ENCODE measurements at regions not wholly inside any gene's neighbourhood (a gene's known extent, or its start where the extent isn't known, plus 50 kb on each side); places are given as distances from the start of the nearest gene placed in this dataset.

DNA sequence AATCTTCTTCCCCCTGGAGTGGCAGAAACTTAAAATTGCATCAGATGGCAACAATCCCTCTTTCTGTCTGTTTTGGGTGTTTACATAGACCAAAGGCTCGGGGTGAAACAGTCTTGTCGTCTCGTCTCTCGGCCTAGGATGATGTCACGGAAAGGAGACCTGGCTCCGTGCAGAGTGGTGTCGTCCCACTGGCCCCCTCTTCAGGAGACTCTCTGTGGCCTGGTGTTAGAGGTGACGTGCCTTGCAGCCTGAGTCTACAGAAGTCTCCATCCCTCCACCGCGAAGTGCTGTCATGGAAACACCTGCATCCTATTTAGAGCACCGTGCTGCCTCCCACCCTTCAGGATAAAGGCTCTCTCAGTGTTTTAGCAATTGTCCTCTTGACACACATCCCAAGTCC, 409.7 kb downstream of the IRX1 start:
- DNase-seq (ENCODE audit: low read depth, low spot score), result no peak
- H3K27ac Mint-ChIP-seq (ENCODE audit: unreplicated experiment), result peak overlapping the region; percentile 1
- no peaks in the 10 kb centered on the region for H3K9me3 Mint-ChIP-seq
- H3K36me3 Mint-ChIP-seq (ENCODE audit: low read depth), result no peaks in the 10 kb centered on the region
- H3K27me3 Mint-ChIP-seq (ENCODE audit: low read depth), result no peaks in the 10 kb centered on the region
- peaks cover 4% of the 10 kb centered on the region for H3K4me1 Mint-ChIP-seq
- TF ChIP-seq, protein P1, sequence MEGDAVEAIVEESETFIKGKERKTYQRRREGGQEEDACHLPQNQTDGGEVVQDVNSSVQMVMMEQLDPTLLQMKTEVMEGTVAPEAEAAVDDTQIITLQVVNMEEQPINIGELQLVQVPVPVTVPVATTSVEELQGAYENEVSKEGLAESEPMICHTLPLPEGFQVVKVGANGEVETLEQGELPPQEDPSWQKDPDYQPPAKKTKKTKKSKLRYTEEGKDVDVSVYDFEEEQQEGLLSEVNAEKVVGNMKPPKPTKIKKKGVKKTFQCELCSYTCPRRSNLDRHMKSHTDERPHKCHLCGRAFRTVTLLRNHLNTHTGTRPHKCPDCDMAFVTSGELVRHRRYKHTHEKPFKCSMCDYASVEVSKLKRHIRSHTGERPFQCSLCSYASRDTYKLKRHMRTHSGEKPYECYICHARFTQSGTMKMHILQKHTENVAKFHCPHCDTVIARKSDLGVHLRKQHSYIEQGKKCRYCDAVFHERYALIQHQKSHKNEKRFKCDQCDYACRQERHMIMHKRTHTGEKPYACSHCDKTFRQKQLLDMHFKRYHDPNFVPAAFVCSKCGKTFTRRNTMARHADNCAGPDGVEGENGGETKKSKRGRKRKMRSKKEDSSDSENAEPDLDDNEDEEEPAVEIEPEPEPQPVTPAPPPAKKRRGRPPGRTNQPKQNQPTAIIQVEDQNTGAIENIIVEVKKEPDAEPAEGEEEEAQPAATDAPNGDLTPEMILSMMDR (conservative IDR thresholded peaks at IDR 0.05), result no peak
- no peak overlapping the region for H3K4me3 Mint-ChIP-seq

DNA sequence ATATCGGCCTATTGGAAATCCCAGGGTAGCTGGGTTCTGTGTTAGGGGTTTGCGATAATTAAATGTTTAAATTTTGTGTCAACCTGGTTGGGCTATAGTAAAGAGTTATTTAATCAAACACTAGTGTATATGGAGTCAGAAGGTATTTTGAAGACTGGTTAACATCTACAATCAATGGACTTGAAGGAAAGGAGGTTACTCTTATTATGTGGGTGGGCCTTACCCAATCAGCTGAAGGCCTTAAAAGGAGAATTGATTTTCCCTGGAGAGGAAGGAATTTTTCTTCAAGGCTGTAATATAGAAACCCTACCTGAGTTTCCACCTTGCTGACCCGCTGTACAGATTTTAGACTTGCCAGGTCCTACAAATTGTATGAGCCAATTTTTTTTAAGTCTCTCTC, 411.4 kb downstream of the IRX1 start:
- TF ChIP-seq, protein P1 (conservative IDR thresholded peaks at IDR 0.05), result no peak
- no peaks in the 10 kb centered on the region for H3K4me1 Mint-ChIP-seq
- no peak overlapping the region for H3K4me3 Mint-ChIP-seq
- no peak overlapping the region for H3K27ac Mint-ChIP-seq (ENCODE audit: unreplicated experiment)
- DNase-seq (ENCODE audit: low read depth, low spot score), result no peak
- no peaks in the 10 kb centered on the region for H3K27me3 Mint-ChIP-seq (ENCODE audit: low read depth)
- no peaks in the 10 kb centered on the region for H3K36me3 Mint-ChIP-seq (ENCODE audit: low read depth)
- no peaks in the 10 kb centered on the region for H3K9me3 Mint-ChIP-seq

DNA sequence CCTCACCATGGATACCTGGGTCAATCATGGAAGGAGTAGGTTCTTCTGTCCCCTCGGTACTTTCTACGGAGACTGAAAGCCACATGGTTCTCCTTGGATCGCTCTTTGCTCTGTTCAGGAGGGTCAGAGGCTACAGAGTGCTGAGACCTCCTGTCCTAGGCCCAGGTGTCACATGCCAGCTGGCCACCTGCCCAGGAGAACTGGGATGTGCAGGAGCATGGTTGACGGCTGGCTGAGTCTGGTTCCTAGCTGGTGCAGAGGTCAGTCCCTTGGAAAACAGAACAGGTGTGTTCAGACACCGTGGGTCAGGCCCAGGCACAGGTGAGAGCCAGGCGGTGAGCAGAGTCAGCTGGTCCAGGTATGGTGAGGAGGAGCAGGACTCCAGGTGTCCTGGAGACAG, 416.3 kb downstream of the IRX1 start:
- Mint-ChIP-seq H3K4me3 (no peak overlapping the region), H3K27me3 (ENCODE audit: low read depth) (no peaks in the 10 kb centered on the region), H3K27ac (ENCODE audit: unreplicated experiment) (no peak overlapping the region), H3K9me3 (no peaks in the 10 kb centered on the region), H3K4me1 (peaks cover 15% of the 10 kb centered on the region), H3K36me3 (ENCODE audit: low read depth) (no peaks in the 10 kb centered on the region)
- TF ChIP-seq, protein P1 (conservative IDR thresholded peaks at IDR 0.05), result no peak
- DNase-seq (ENCODE audit: low read depth, low spot score), result no peak

DNA sequence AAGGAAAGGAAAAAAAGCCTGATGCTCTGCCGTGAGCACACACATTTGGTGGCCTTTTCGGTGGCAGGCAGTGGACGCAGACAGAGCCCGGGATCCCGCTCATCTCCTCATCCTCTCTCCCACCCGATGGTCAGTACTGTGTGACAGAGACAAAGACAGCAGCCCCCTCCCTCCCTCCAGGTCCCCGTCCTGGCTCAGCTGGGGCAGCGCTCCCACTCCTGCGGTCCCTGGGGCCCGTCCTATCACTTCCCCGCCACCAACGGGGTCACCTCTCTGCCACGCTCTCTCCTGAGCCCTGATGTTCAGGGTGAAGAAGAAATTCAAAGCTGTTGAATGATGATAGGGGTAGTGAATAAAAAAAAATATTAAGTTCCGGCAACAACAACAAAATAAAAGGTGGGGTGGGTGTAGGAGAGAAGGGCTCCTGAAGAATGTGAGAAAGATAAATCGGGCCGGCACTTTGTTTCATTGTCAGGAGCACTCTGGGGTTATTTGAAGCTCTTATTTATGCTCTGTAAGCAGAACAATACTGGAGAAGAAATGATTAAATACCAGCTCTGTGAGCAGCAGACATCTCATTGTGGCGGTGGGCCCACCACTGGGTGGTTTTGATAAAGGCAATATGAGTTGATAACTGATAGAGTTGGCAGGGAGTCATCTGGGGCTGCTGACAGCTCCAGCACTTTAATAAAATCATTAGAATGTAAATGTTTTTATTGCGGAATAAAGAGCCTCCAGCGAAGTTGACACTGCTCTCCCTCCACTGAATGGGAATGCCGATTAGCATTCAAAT, 417.7 kb downstream of the IRX1 start:
- H3K27ac Mint-ChIP-seq (ENCODE audit: unreplicated experiment), result peak overlapping the region; percentile 52

DNA sequence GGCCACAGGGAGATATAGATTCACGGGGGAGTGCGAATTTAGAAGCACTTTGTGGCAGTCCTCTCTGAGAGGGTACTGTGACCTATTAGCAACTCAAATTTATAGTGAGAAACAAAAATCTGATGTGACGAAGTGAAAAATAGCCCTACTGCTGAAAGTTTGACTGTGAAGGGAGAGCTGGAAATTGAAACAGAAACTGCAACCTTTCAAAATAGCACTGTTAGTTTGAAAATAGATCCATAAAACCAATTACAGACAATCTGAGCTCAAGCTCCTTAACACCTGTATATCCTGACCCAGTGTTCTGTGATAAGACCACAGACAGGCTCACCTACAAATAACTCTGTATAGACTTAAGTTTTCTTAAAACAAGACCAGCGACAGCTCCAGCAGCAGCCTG, 420.1 kb downstream of the IRX1 start:
- Mint-ChIP-seq H3K36me3 (ENCODE audit: low read depth) (peaks cover 2% of the 10 kb centered on the region), H3K4me1 (peaks cover 43% of the 10 kb centered on the region), H3K9me3 (peaks cover 5% of the 10 kb centered on the region), H3K27ac (ENCODE audit: unreplicated experiment) (no peak overlapping the region), H3K4me3 (no peak overlapping the region), H3K27me3 (ENCODE audit: low read depth) (no peaks in the 10 kb centered on the region)
- TF ChIP-seq, protein P1 (conservative IDR thresholded peaks at IDR 0.05), result no peak
- no peak for DNase-seq (ENCODE audit: low read depth, low spot score)

More for the DNA sequence above, 417.7 kb downstream of the IRX1 start:
- peak overlapping the region; percentile 21 for H3K4me3 Mint-ChIP-seq
- TF ChIP-seq, protein P1 (conservative IDR thresholded peaks at IDR 0.05), result no peak
- no peaks in the 10 kb centered on the region for H3K36me3 Mint-ChIP-seq (ENCODE audit: low read depth)
- H3K27me3 Mint-ChIP-seq (ENCODE audit: low read depth), result no peaks in the 10 kb centered on the region
- DNase-seq (ENCODE audit: low read depth, low spot score), result no peak
- H3K9me3 Mint-ChIP-seq, result no peaks in the 10 kb centered on the region
- H3K4me1 Mint-ChIP-seq, result peaks cover 20% of the 10 kb centered on the region

Measured in neural crest cell (in vitro differentiated cells).